Tibial nerve (tissue), 4 donors: ENCODE measurements at regions not wholly inside any gene's neighbourhood (a gene's known extent, or its start where the extent isn't known, plus 50 kb on each side); places are given as distances from the start of the nearest gene placed in this dataset.

ENCODE experiments used
- CTCF ChIP-seq, 5 experiments: fragments of 200-600 bp in 3 of 5; fragments of 450-650 bp in 2 of 5; sonication (generic) in 3 of 5; IDR thresholded peaks; one replicate each; pipeline ENCODE4 v1.5.1; 2016 to 2019; ENCODE audit warnings: antibody characterized with exemption in 5 of 5, mild to moderate bottlenecking in 3 of 5, moderate library complexity in 2 of 5
- EP300 ChIP-seq, 2 donors: sonication (generic); formaldehyde crosslinking; IDR thresholded peaks; one replicate each; pipeline ENCODE4 v1.6.1; 2017; ENCODE audit warnings: antibody characterized with exemption in 2 of 2, mild to moderate bottlenecking in 1 of 2
- POLR2A ChIP-seq, 2 donors: fragments of 450-650 bp; IDR thresholded peaks; one replicate each; pipeline ENCODE4 v1.6.1; 2017; ENCODE audit warnings: antibody characterized with exemption in 2 of 2, mild to moderate bottlenecking in 2 of 2, moderate library complexity in 2 of 2

DNA sequence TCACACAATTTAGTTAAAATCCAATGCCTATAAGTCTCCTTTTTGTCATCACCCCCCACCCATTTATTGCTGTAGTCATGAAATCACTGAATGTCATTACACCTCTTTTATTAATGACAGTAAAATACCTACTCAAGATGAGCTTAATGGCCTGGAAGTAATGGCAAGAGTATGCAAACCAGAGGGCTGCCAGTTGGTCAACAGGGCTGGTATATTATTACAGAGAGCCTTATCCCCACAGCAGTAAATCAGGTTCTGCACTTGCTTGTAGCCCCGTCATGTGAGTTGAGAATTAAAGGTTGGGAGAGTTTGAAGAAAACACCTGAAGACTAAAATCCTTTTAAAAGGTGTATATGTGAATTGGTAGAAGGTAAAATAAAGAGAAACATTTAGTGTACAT, 372.4 kb downstream of the MAT2B start:
- TF ChIP-seq CTCF (IDR thresholded peaks at IDR 0.05) (no peak), POLR2A (IDR thresholded peaks at IDR 0.05) (no peak), EP300 (IDR thresholded peaks at IDR 0.05) (no peak)
